Effector memory CD4-positive, alpha-beta T cell (primary cell): ENCODE measurements at regions not wholly inside any gene's neighbourhood (a gene's known extent, or its start where the extent isn't known, plus 50 kb on each side); places are given as distances from the start of the nearest gene placed in this dataset.
"Not testable (repeated sequence)": the region's sequence is repeated elsewhere in the genome, so short reads cannot be mapped to it uniquely, and the experiment has no call there.

Source experiments
- DNase-seq, 3 donors: peaks; one replicate each; pipeline ENCODE4 v3.0.0-alpha.2; 2020
- H3K27ac ChIP-seq: 2 replicates; pipeline ENCODE4 v1.7.0; 2013; ENCODE audit warnings: mild to moderate bottlenecking, low read length, moderate library complexity; ENCODE audit not compliant: insufficient read depth, poor library complexity, severe bottlenecking
- H3K27me3 ChIP-seq: replicated peaks from 2 replicates; pipeline ENCODE4 v1.7.0; 2013; ENCODE audit warnings: mild to moderate bottlenecking, low read length; ENCODE audit not compliant: insufficient read depth, control insufficient read depth, poor library complexity, severe bottlenecking
- H3K36me3 ChIP-seq: 2 replicates; pipeline ENCODE4 v1.7.0; 2013; ENCODE audit warnings: mild to moderate bottlenecking, low read length, moderate library complexity; ENCODE audit not compliant: control insufficient read depth, insufficient read depth
- H3K4me1 ChIP-seq: 2 replicates; pipeline ENCODE4 v1.7.0; 2013; ENCODE audit warnings: low read length, mild to moderate bottlenecking; ENCODE audit not compliant: control insufficient read depth, insufficient read depth, poor library complexity, severe bottlenecking
- H3K4me3 ChIP-seq: 2 replicates; pipeline ENCODE4 v1.7.0; 2013; ENCODE audit warnings: low read length, low read depth, mild to moderate bottlenecking; ENCODE audit not compliant: insufficient read depth, poor library complexity, severe bottlenecking
- H3K9me3 ChIP-seq: 2 replicates; pipeline ENCODE4 v1.7.0; 2013; ENCODE audit warnings: mild to moderate bottlenecking, low read length, moderate library complexity; ENCODE audit not compliant: control insufficient read depth

- no peak for DNase-seq
- Histone ChIP-seq H3K4me3 (no peak overlapping the region), H3K36me3 (no peaks in the 10 kb centered on the region), H3K9me3 (no peaks in the 10 kb centered on the region), H3K4me1 (peaks cover 7% of the 10 kb centered on the region), H3K27ac (no peak overlapping the region), H3K27me3 (no peaks in the 10 kb centered on the region)
Observed at GRCh38 chr7:26087321-26088091, 64.5 kb upstream of the NFE2L3 start.

DNA sequence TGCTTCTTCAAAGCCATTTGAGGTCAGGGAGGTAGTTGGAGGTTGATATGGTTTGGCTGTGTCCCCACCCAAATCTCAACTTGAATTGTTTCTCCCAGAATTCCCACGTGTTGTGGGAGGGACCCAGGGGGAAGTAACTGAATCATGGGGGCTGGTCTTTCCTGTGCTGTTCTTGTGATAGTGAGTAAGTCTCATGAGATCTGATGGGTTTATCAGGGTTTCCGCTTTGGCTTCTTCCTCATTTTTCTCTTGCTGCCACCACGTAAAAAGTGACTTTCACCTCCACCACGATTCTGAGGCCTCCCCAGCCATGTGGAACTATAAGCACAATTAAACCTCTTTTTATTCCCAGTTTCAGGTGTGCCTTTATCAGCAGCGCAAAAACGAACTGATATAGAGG lies 62.5 kb upstream of the NFE2L3 start:
- not testable (repeated sequence) for H3K4me3 ChIP-seq, DNase-seq, H3K36me3 ChIP-seq, H3K27ac ChIP-seq, H3K4me1 ChIP-seq, H3K27me3 ChIP-seq, H3K9me3 ChIP-seq

GRCh38 chr7:26090927-26091519 lies 61.0 kb upstream of the NFE2L3 start:
- DNase-seq: no peak
- Histone ChIP-seq H3K36me3 (no peaks in the 10 kb centered on the region), H3K4me1 (peaks cover 7% of the 10 kb centered on the region), H3K27me3 (no peaks in the 10 kb centered on the region), H3K4me3 (no peak overlapping the region), H3K9me3 (no peaks in the 10 kb centered on the region), H3K27ac (no peak overlapping the region)

DNA sequence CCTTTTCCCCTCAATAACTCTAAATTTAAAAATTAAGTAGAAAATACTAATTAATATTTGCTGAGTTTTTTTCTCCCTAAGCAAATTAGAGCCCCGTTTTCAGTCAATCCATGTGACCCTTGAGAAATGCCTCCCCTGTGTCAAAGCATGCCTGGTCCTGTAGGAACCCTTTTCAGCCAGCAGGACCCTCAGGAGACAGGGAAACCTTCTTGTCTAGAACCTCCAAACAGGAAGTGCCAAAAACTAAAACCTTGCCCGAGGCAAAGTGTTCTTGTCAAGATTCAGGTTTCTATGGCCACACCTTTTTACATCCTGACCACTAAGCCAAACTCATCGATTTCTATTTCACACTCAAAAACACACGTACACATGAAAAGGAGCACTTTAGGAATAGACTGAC lies 60.1 kb upstream of the NFE2L3 start:
- Histone ChIP-seq H3K27me3 (no peaks in the 10 kb centered on the region), H3K4me1 (peaks cover 7% of the 10 kb centered on the region), H3K4me3 (no peak overlapping the region), H3K36me3 (no peaks in the 10 kb centered on the region), H3K27ac (no peak overlapping the region), H3K9me3 (no peaks in the 10 kb centered on the region)
- DNase-seq: no peak

DNA sequence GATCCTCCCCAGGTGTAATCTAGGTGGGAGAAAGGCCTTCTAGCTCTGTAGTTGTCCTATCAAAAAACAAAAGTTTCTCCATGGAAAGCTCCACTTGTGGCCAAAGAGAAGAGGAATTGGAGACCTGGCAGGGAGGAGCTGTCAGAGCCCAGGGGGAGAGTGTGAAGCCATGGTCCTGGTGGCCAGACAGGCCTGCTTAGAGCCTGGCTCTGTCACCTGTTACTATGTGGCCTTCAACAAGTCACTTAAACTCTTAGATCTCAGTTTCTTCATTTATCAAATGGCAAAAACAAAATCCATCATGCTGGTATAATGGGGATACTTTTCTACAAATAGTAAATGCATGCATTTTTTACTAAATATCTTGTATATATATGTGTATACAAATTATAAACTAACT lies 59.0 kb upstream of the NFE2L3 start:
- no peak overlapping the region for H3K27ac ChIP-seq
- peaks cover 11% of the 10 kb centered on the region for H3K4me1 ChIP-seq
- no peaks in the 10 kb centered on the region for H3K27me3 ChIP-seq

DNA sequence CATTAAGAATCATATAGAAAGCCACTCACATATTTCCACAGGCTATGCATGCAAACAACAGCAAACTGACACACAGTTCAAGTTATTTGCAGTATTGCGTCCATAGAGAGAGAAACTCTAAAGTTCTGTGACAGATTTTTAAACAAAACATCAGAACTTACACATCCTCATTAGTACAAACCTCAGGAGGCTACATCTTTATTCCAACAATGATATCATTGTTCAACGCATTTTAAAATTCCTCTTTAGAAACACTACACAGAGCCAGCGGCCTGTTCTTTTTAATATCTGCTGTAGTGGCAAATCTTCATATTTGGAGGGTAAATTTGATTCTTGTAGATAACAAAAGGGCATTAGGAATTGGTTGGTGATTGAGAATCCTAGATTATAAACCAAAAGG lies 55.9 kb upstream of the NFE2L3 start:
- H3K4me3 ChIP-seq: no peak overlapping the region
- H3K36me3 ChIP-seq: no peaks in the 10 kb centered on the region
- H3K4me1 ChIP-seq: peaks cover 5% of the 10 kb centered on the region
- H3K9me3 ChIP-seq: no peaks in the 10 kb centered on the region
- H3K27me3 ChIP-seq: no peaks in the 10 kb centered on the region
- no peak overlapping the region for H3K27ac ChIP-seq
- no peak for DNase-seq

More for the DNA sequence above, 59.0 kb upstream of the NFE2L3 start:
- H3K36me3 ChIP-seq: no peaks in the 10 kb centered on the region
- no peak overlapping the region for H3K4me3 ChIP-seq
- DNase-seq: no peak
- no peaks in the 10 kb centered on the region for H3K9me3 ChIP-seq

- Histone ChIP-seq H3K4me1 (peaks cover 7% of the 10 kb centered on the region), H3K27me3 (no peaks in the 10 kb centered on the region), H3K27ac (no peak overlapping the region), H3K36me3 (no peaks in the 10 kb centered on the region), H3K9me3 (no peaks in the 10 kb centered on the region), H3K4me3 (no peak overlapping the region)
- no peak for DNase-seq
Observed at GRCh38 chr7:26097837-26098668, 53.9 kb upstream of the NFE2L3 start.

- Histone ChIP-seq H3K9me3 (no peaks in the 10 kb centered on the region), H3K27ac (no peak overlapping the region), H3K4me3 (no peak overlapping the region), H3K36me3 (no peaks in the 10 kb centered on the region), H3K27me3 (no peaks in the 10 kb centered on the region), H3K4me1 (peaks cover 7% of the 10 kb centered on the region)
- no peak for DNase-seq
Observed at GRCh38 chr7:26099236-26099635, 52.8 kb upstream of the NFE2L3 start.

GRCh38 chr7:26100406-26101339 lies 51.3 kb upstream of the NFE2L3 start:
- no peaks in the 10 kb centered on the region for H3K9me3 ChIP-seq
- H3K27ac ChIP-seq: no peak overlapping the region
- H3K36me3 ChIP-seq: no peaks in the 10 kb centered on the region
- H3K27me3 ChIP-seq: no peaks in the 10 kb centered on the region
- H3K4me3 ChIP-seq: no peak overlapping the region
- no peak for DNase-seq
- H3K4me1 ChIP-seq: peaks cover 7% of the 10 kb centered on the region
